Testis (tissue), 2 donors: ENCODE measurements at regions not wholly inside any gene's neighbourhood (a gene's known extent, or its start where the extent isn't known, plus 50 kb on each side); places are given as distances from the start of the nearest gene placed in this dataset.

Experiments
- POLR2A ChIP-seq: fragments of 450-650 bp; IDR thresholded peaks from one replicate; pipeline ENCODE4 v1.6.1; 2017; ENCODE audit warnings: antibody characterized with exemption, mild to moderate bottlenecking, moderate library complexity
- TF ChIP-seq, protein P1 (sequence below), 3 experiments: fragments of 450-650 bp in 2 of 3; fragments of 200-600 bp in 1 of 3; sonication (generic) in 1 of 3; IDR thresholded peaks; one replicate each; pipeline ENCODE4 v1.5.1; 2016 to 2019; ENCODE audit warnings: antibody characterized with exemption in 3 of 3, mild to moderate bottlenecking in 2 of 3, moderate library complexity in 1 of 3

DNA sequence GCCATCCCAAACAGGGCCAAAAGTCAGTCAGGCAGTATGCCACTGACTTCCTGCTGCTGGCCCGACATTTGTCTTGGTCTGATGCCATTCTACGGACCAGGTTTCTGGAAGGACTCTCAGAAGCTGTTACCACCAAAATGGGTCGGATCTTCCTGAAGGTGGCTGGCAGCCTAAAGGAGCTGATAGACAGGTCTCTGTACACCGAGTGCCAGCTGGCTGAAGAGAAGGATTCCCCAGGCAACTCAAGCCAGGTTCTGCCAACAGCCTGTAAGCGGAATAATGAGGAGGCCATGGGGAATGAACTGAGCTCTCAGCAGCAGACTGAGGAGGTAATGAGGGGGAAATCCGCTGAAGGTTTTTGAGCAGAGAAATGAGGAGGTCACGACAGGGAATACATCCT, 95.7 kb downstream of the RTL9 start:
- TF ChIP-seq, protein P1, sequence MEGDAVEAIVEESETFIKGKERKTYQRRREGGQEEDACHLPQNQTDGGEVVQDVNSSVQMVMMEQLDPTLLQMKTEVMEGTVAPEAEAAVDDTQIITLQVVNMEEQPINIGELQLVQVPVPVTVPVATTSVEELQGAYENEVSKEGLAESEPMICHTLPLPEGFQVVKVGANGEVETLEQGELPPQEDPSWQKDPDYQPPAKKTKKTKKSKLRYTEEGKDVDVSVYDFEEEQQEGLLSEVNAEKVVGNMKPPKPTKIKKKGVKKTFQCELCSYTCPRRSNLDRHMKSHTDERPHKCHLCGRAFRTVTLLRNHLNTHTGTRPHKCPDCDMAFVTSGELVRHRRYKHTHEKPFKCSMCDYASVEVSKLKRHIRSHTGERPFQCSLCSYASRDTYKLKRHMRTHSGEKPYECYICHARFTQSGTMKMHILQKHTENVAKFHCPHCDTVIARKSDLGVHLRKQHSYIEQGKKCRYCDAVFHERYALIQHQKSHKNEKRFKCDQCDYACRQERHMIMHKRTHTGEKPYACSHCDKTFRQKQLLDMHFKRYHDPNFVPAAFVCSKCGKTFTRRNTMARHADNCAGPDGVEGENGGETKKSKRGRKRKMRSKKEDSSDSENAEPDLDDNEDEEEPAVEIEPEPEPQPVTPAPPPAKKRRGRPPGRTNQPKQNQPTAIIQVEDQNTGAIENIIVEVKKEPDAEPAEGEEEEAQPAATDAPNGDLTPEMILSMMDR (IDR thresholded peaks at IDR 0.05) = no peak
- no peak for TF ChIP-seq POLR2A
